K562 (cell line): ENCODE measurements at regions not wholly inside any gene's neighbourhood (a gene's known extent, or its start where the extent isn't known, plus 50 kb on each side); places are given as distances from the start of the nearest gene placed in this dataset.

ENCODE experiments used
- ARNT ChIP-seq, 2 experiments: fragments of 450-650 bp; IDR thresholded peaks; 2 replicates each; pipeline ENCODE4 v1.6.1; 2016; ENCODE audit warnings: mild to moderate bottlenecking in 1 of 2
- POLR2AphosphoS2 ChIP-seq: IDR thresholded peaks from 2 replicates; pipeline ENCODE4 v1.6.1; 2012; ENCODE audit warnings: low read length, improper control_type of control experiment
- TCF3 ChIP-seq: sonication (generic); formaldehyde crosslinking; IDR thresholded peaks from 2 replicates; pipeline ENCODE4 v1.4.0; 2020; ENCODE audit warnings: mild to moderate bottlenecking, missing genetic modification reagents
- TOE1 ChIP-seq, 2 experiments: fragments of 450-650 bp in 1 of 2; sonication (generic) in 1 of 2; formaldehyde crosslinking in 1 of 2; IDR thresholded peaks; 2 replicates each; pipeline versions ENCODE4 v1.7.1 to v1.8.0; 2016 to 2022; ENCODE audit warnings: borderline replicate concordance in 2 of 2, mild to moderate bottlenecking in 2 of 2, antibody characterized with exemption in 1 of 2, inconsistent platforms in 1 of 2, low read depth in 1 of 2, missing genetic modification reagents in 1 of 2, moderate library complexity in 1 of 2

- TF ChIP-seq TCF3 (CRISPR knock-in tag) (no peak), TOE1 (IDR thresholded peaks at IDR 0.05; ENCODE audit: borderline replicate concordance) (no peak), TOE1 (CRISPR knock-in tag; IDR thresholded peaks at IDR 0.05; ENCODE audit: borderline replicate concordance, low read depth) (no peak), ARNT (IDR thresholded peaks at IDR 0.05) (no peak), POLR2AphosphoS2 (no peak)
These were observed 737.2 kb downstream of the CDH11 start for GRCh38 chr16:64384636-64385035.
